HG03558 (cell line): ENCODE measurements at regions not wholly inside any gene's neighbourhood (a gene's known extent, or its start where the extent isn't known, plus 50 kb on each side); places are given as distances from the start of the nearest gene placed in this dataset.

Experiments used
- ATAC-seq: cut with Tn5 transposase; IDR thresholded peaks from one replicate; pipeline ENCODE4 v1.9.1; 2021; ENCODE audit warnings: moderate number of reproducible peaks; ENCODE audit not compliant: unreplicated experiment; ENCODE audit errors: extremely low read depth

GRCh38 chr6:113291751-113292445 lies 565.2 kb upstream of the MARCKS start:
- ATAC-seq = no peak

GRCh38 chr6:113292646-113293422 lies 564.3 kb upstream of the MARCKS start:
- ATAC-seq = no peak

- ATAC-seq = no peak
These were observed 563.8 kb upstream of the MARCKS start for GRCh38 chr6:113293423-113293740.

GRCh38 chr6:113299531-113299930 lies 557.6 kb upstream of the MARCKS start:
- ATAC-seq = no peak

- no peak for ATAC-seq
These were observed 555.5 kb upstream of the MARCKS start for GRCh38 chr6:113301651-113302050.

GRCh38 chr6:113304116-113304515 lies 553.0 kb upstream of the MARCKS start:
- no peak for ATAC-seq

GRCh38 chr6:113306552-113307145 lies 550.5 kb upstream of the MARCKS start:
- ATAC-seq = no peak

- no peak for ATAC-seq
These were observed 548.9 kb upstream of the MARCKS start for GRCh38 chr6:113308266-113308665.

- ATAC-seq = no peak
These were observed 543.3 kb upstream of the MARCKS start for GRCh38 chr6:113313841-113314240.

GRCh38 chr6:113315165-113315564 lies 542.0 kb upstream of the MARCKS start:
- no peak for ATAC-seq

GRCh38 chr6:113315879-113316278 lies 541.3 kb upstream of the MARCKS start:
- no peak for ATAC-seq

- no peak for ATAC-seq
These were observed 539.7 kb upstream of the MARCKS start for GRCh38 chr6:113317442-113317841.

GRCh38 chr6:113317891-113318574 lies 539.1 kb upstream of the MARCKS start:
- ATAC-seq = no peak

GRCh38 chr6:113318575-113318917 lies 538.6 kb upstream of the MARCKS start:
- no peak for ATAC-seq

- no peak for ATAC-seq
These were observed 536.5 kb upstream of the MARCKS start for GRCh38 chr6:113320653-113321052.

GRCh38 chr6:113326781-113327180 lies 530.4 kb upstream of the MARCKS start:
- no peak for ATAC-seq

- ATAC-seq = no peak
These were observed 528.2 kb upstream of the MARCKS start for GRCh38 chr6:113328886-113329381.

- ATAC-seq = no peak
These were observed 527.1 kb upstream of the MARCKS start for GRCh38 chr6:113329942-113330635.

- no peak for ATAC-seq
These were observed 526.6 kb upstream of the MARCKS start for GRCh38 chr6:113330636-113330946.

- ATAC-seq = no peak
These were observed 526.1 kb upstream of the MARCKS start for GRCh38 chr6:113331021-113331420.

GRCh38 chr6:113338644-113339043 lies 518.5 kb upstream of the MARCKS start:
- no peak for ATAC-seq
